Fibroblast of lung (primary cell): ENCODE measurements at regions not wholly inside any gene's neighbourhood (a gene's known extent, or its start where the extent isn't known, plus 50 kb on each side); places are given as distances from the start of the nearest gene placed in this dataset.

ENCODE experiments used
- DNase-seq, 2 donors: peaks; one replicate each; pipeline versions ENCODE4 v3.0.0 to v3.0.0-alpha.2; 2010; ENCODE audit warnings: low read depth in 2 of 2
- H2AFZ ChIP-seq: 2 replicates; pipeline ENCODE4 v1.5.1; 2012; ENCODE audit warnings: low read length, control low read depth, inconsistent platforms
- H3K27ac ChIP-seq: 2 replicates; pipeline ENCODE4 v1.5.1; 2011; ENCODE audit warnings: low read length, control low read depth; ENCODE audit not compliant: insufficient read depth
- H3K27me3 ChIP-seq: 2 replicates; pipeline ENCODE4 v1.5.1; 2011; ENCODE audit warnings: mild to moderate bottlenecking, low read length; ENCODE audit not compliant: control insufficient read depth, insufficient read depth
- H3K36me3 ChIP-seq: 2 replicates; pipeline ENCODE4 v1.5.1; 2011; ENCODE audit warnings: low read length; ENCODE audit not compliant: control insufficient read depth, insufficient read depth
- H3K4me1 ChIP-seq: 2 replicates; pipeline ENCODE4 v1.5.1; 2011; ENCODE audit warnings: low read length; ENCODE audit not compliant: control insufficient read depth, insufficient read depth; ENCODE audit errors: extremely low read depth
- H3K4me2 ChIP-seq: 2 replicates; pipeline ENCODE4 v1.5.1; 2011; ENCODE audit warnings: low read length, control low read depth; ENCODE audit not compliant: insufficient read depth; ENCODE audit errors: extremely low read depth
- H3K4me3 ChIP-seq, 4 experiments: fragments of 200-600 bp in 1 of 4; sonication (generic) in 1 of 4; replicated peaks in 1 of 4; 2 replicates each; pipeline ENCODE4 v1.5.1; 2011 to 2016; ENCODE audit warnings: low read length in 4 of 4, low read depth in 3 of 4, mild to moderate bottlenecking in 3 of 4, control low read depth in 2 of 4, inconsistent platforms in 1 of 4, mixed read lengths in 1 of 4; ENCODE audit not compliant: insufficient read depth in 1 of 4; ENCODE audit errors: control extremely low read depth in 1 of 4
- H3K79me2 ChIP-seq: 2 replicates; pipeline ENCODE4 v1.5.1; 2012; ENCODE audit warnings: mild to moderate bottlenecking, low read length, inconsistent platforms; ENCODE audit not compliant: control insufficient read depth, insufficient read depth
- H3K9ac ChIP-seq: 2 replicates; pipeline ENCODE4 v1.5.1; 2011; ENCODE audit warnings: mild to moderate bottlenecking, low read length, control low read depth; ENCODE audit not compliant: insufficient read depth
- H3K9me3 ChIP-seq: 2 replicates; pipeline ENCODE4 v1.5.1; 2012; ENCODE audit warnings: low read depth, low read length; ENCODE audit not compliant: control insufficient read depth, insufficient read depth
- H4K20me1 ChIP-seq: 2 replicates; pipeline ENCODE4 v1.5.1; 2011; ENCODE audit warnings: low read length; ENCODE audit not compliant: control insufficient read depth, insufficient read depth; ENCODE audit errors: extremely low read depth
- CTCF ChIP-seq, 2 donors: IDR thresholded peaks in 1 of 2; conservative IDR thresholded peaks in 1 of 2; 1 replicate in 1 of 2; 2 replicates in 1 of 2; pipeline ENCODE4 v1.5.1; 2011 to 2012; ENCODE audit warnings: low read length in 2 of 2, control low read depth in 1 of 2, inconsistent platforms in 1 of 2, low read depth in 1 of 2, mild to moderate bottlenecking in 1 of 2
- EZH2 ChIP-seq: IDR thresholded peaks from 2 replicates; pipeline ENCODE4 v1.5.1; 2012; ENCODE audit warnings: low read length, control low read depth, mild to moderate bottlenecking; ENCODE audit errors: missing control alignments

GRCh38 chr4:111228396-111228795 lies 605.5 kb upstream of the PITX2 start:
- no peaks in the 10 kb centered on the region for H3K27me3 ChIP-seq
- no peaks in the 10 kb centered on the region for H3K9me3 ChIP-seq
- H2AFZ ChIP-seq: no peak overlapping the region
- H3K9ac ChIP-seq: no peak overlapping the region
- no peaks in the 10 kb centered on the region for H3K36me3 ChIP-seq
- no peak overlapping the region for H3K27ac ChIP-seq
- no peak for TF ChIP-seq EZH2
- peak in 1 of 2 donors; percentile 71 for DNase-seq
- no peak overlapping the region for H3K4me2 ChIP-seq
- no peaks in the 10 kb centered on the region for H3K79me2 ChIP-seq
- H3K4me3 ChIP-seq: no peak overlapping the region
- H4K20me1 ChIP-seq: no peaks in the 10 kb centered on the region
- no peaks in the 10 kb centered on the region for H3K4me1 ChIP-seq

- no peaks in the 10 kb centered on the region for H4K20me1 ChIP-seq
- TF ChIP-seq EZH2: no peak
- no peak for TF ChIP-seq CTCF (conservative IDR thresholded peaks at IDR 0.05 in 1 of 2, IDR thresholded peaks at IDR 0.05 in 1 of 2; ENCODE audit: low read depth in 1 of 2, low read length in 2 of 2)
- H2AFZ ChIP-seq: no peak overlapping the region
- H3K79me2 ChIP-seq: no peaks in the 10 kb centered on the region
- H3K9me3 ChIP-seq: no peaks in the 10 kb centered on the region
- DNase-seq: peak in 1 of 2 donors; percentile 69
- H3K4me3 ChIP-seq: no peak overlapping the region
- H3K9ac ChIP-seq: no peak overlapping the region
- no peaks in the 10 kb centered on the region for H3K27me3 ChIP-seq
- no peak overlapping the region for H3K4me2 ChIP-seq
- H3K27ac ChIP-seq: no peak overlapping the region
- no peaks in the 10 kb centered on the region for H3K36me3 ChIP-seq
- H3K4me1 ChIP-seq: no peaks in the 10 kb centered on the region
Observed at GRCh38 chr4:111228874-111229273, 606.0 kb upstream of the PITX2 start.

GRCh38 chr4:111230265-111230664 lies 607.4 kb upstream of the PITX2 start:
- Histone ChIP-seq H3K79me2 (no peaks in the 10 kb centered on the region), H4K20me1 (no peaks in the 10 kb centered on the region), H3K4me2 (no peak overlapping the region), H2AFZ (no peak overlapping the region), H3K4me3 (no peak overlapping the region), H3K36me3 (no peaks in the 10 kb centered on the region), H3K4me1 (no peaks in the 10 kb centered on the region), H3K27ac (no peak overlapping the region), H3K9ac (no peak overlapping the region), H3K27me3 (no peaks in the 10 kb centered on the region), H3K9me3 (no peaks in the 10 kb centered on the region)
- TF ChIP-seq EZH2 (no peak), CTCF (conservative IDR thresholded peaks at IDR 0.05 in 1 of 2, IDR thresholded peaks at IDR 0.05 in 1 of 2; ENCODE audit: low read depth in 1 of 2, low read length in 2 of 2) (no peak)
- DNase-seq: peak in 1 of 2 donors; percentile 34

GRCh38 chr4:111231281-111231680 lies 608.4 kb upstream of the PITX2 start:
- H3K27ac ChIP-seq: no peak overlapping the region
- H3K9ac ChIP-seq: no peak overlapping the region
- no peak overlapping the region for H3K4me2 ChIP-seq
- peak in 1 of 2 donors; percentile 58 for DNase-seq
- no peaks in the 10 kb centered on the region for H3K27me3 ChIP-seq
- TF ChIP-seq CTCF (conservative IDR thresholded peaks at IDR 0.05 in 1 of 2, IDR thresholded peaks at IDR 0.05 in 1 of 2; ENCODE audit: low read depth in 1 of 2, low read length in 2 of 2) (no peak), EZH2 (no peak)
- no peaks in the 10 kb centered on the region for H4K20me1 ChIP-seq
- no peaks in the 10 kb centered on the region for H3K9me3 ChIP-seq
- H2AFZ ChIP-seq: no peak overlapping the region
- no peaks in the 10 kb centered on the region for H3K79me2 ChIP-seq
- no peak overlapping the region for H3K4me3 ChIP-seq
- H3K4me1 ChIP-seq: no peaks in the 10 kb centered on the region
- H3K36me3 ChIP-seq: no peaks in the 10 kb centered on the region
